Thyroid gland (tissue), 4 donors: ENCODE measurements at regions not wholly inside any gene's neighbourhood (a gene's known extent, or its start where the extent isn't known, plus 50 kb on each side); places are given as distances from the start of the nearest gene placed in this dataset.

Source experiments
- POLR2A ChIP-seq, 2 donors: fragments of 450-650 bp; IDR thresholded peaks; one replicate each; pipeline ENCODE4 v1.6.1; 2017; ENCODE audit warnings: antibody characterized with exemption in 2 of 2, mild to moderate bottlenecking in 2 of 2, moderate library complexity in 1 of 2
- TF ChIP-seq, protein P1 (sequence below), 6 experiments: fragments of 200-600 bp in 3 of 6; fragments of 450-650 bp in 3 of 6; sonication (generic) in 3 of 6; IDR thresholded peaks; one replicate each; pipeline ENCODE4 v1.5.1; 2016 to 2019; ENCODE audit warnings: antibody characterized with exemption in 6 of 6, mild to moderate bottlenecking in 2 of 6, inconsistent platforms in 1 of 6, moderate library complexity in 1 of 6

DNA sequence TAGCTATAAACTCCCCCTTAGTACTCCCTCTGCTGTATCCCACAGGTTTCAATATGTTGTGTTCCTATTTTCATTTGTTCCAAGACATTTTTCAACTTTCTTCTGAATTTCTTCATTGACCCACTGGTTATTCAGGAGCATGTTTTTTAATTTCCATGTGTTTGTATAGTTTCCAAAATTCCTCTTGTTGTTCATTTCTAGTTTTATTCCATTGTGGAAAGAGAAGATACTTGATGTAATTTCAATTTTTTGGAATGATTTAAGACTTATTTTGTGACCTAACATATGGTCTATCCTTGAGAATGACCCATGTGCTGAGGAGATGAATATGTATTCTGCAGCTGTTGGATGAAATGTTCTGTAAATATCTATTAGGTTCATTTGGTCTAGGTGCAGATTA is 497.2 kb downstream of the BCKDHB start:
- TF ChIP-seq, protein P1, sequence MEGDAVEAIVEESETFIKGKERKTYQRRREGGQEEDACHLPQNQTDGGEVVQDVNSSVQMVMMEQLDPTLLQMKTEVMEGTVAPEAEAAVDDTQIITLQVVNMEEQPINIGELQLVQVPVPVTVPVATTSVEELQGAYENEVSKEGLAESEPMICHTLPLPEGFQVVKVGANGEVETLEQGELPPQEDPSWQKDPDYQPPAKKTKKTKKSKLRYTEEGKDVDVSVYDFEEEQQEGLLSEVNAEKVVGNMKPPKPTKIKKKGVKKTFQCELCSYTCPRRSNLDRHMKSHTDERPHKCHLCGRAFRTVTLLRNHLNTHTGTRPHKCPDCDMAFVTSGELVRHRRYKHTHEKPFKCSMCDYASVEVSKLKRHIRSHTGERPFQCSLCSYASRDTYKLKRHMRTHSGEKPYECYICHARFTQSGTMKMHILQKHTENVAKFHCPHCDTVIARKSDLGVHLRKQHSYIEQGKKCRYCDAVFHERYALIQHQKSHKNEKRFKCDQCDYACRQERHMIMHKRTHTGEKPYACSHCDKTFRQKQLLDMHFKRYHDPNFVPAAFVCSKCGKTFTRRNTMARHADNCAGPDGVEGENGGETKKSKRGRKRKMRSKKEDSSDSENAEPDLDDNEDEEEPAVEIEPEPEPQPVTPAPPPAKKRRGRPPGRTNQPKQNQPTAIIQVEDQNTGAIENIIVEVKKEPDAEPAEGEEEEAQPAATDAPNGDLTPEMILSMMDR (IDR thresholded peaks at IDR 0.05): no peak
- no peak for TF ChIP-seq POLR2A (IDR thresholded peaks at IDR 0.05)
